ENCODE measurements at regions not wholly inside any gene's neighbourhood (a gene's known extent, or its start where the extent isn't known, plus 50 kb on each side); places are given as distances from the start of the nearest gene placed in this dataset.

- Histone ChIP-seq H3K9me1 (ENCODE audit: control insufficient read depth, extremely low read depth, insufficient read depth, low read length) (no peaks in the 10 kb centered on the region), H2AFZ (ENCODE audit: control insufficient read depth, low read length) (no peak overlapping the region), H3K36me3 (ENCODE audit: control insufficient read depth in 2 of 2, extremely low read depth in 1 of 2, insufficient read depth in 2 of 2, low read length in 2 of 2) (no peaks in the 10 kb centered on the region), H3K9me3 (ENCODE audit: control insufficient read depth, low read depth, low read length) (no peaks in the 10 kb centered on the region), H3K27ac (ENCODE audit: control insufficient read depth, insufficient read depth, low read length) (no peak overlapping the region), H4K20me1 (ENCODE audit: control insufficient read depth, extremely low read depth, insufficient read depth, low read length) (no peaks in the 10 kb centered on the region), H3K4me1 (ENCODE audit: control insufficient read depth, extremely low read depth, insufficient read depth, low read length) (no peaks in the 10 kb centered on the region), H3K27me3 (ENCODE audit: control insufficient read depth, extremely low read depth, insufficient read depth, low read length) (no peaks in the 10 kb centered on the region), H3K79me2 (ENCODE audit: control insufficient read depth, insufficient read depth, low read length) (no peaks in the 10 kb centered on the region), H3K9ac (ENCODE audit: control insufficient read depth, extremely low read depth, insufficient read depth, low read length) (no peak overlapping the region), H3K4me3 (ENCODE audit: control insufficient read depth in 2 of 3, extremely low read depth in 1 of 3, insufficient read depth in 2 of 3, low read depth in 1 of 3, low read length in 3 of 3) (no peak overlapping the region), H3K4me2 (ENCODE audit: control insufficient read depth, extremely low read depth, insufficient read depth, low read depth, low read length) (no peak overlapping the region)
- FAIRE-seq (no peak), DNase-seq (ENCODE audit: low read depth, low spot score) (no peak)
- dilution Hi-C loops (cut with MboI; ENCODE audit: extremely low pct_ligation_motif_present, low sequenced_read_pairs): no loop called here
- TF ChIP-seq EZH2 (IDR thresholded peaks at IDR 0.05; ENCODE audit: low read length) (no peak), CTCF (optimal IDR thresholded peaks at IDR 0.05 in 1 of 3, IDR thresholded peaks at IDR 0.05 in 1 of 3, conservative IDR thresholded peaks at IDR 0.05 in 1 of 3; ENCODE audit: extremely low read depth in 1 of 3, insufficient read depth in 2 of 3, low read length in 3 of 3) (no peak)
Observed at GRCh38 chr10:4120096-4120853, 335.3 kb upstream of the KLF6 start.

- Histone ChIP-seq H3K4me2 (ENCODE audit: control insufficient read depth, extremely low read depth, insufficient read depth, low read depth, low read length) (no peak overlapping the region), H3K4me3 (ENCODE audit: control insufficient read depth in 2 of 3, extremely low read depth in 1 of 3, insufficient read depth in 2 of 3, low read depth in 1 of 3, low read length in 3 of 3) (no peak overlapping the region), H3K27me3 (ENCODE audit: control insufficient read depth, extremely low read depth, insufficient read depth, low read length) (no peaks in the 10 kb centered on the region), H3K36me3 (ENCODE audit: control insufficient read depth in 2 of 2, extremely low read depth in 1 of 2, insufficient read depth in 2 of 2, low read length in 2 of 2) (no peaks in the 10 kb centered on the region), H3K27ac (ENCODE audit: control insufficient read depth, insufficient read depth, low read length) (no peak overlapping the region), H3K79me2 (ENCODE audit: control insufficient read depth, insufficient read depth, low read length) (no peaks in the 10 kb centered on the region), H3K9me1 (ENCODE audit: control insufficient read depth, extremely low read depth, insufficient read depth, low read length) (no peaks in the 10 kb centered on the region), H3K4me1 (ENCODE audit: control insufficient read depth, extremely low read depth, insufficient read depth, low read length) (no peaks in the 10 kb centered on the region), H4K20me1 (ENCODE audit: control insufficient read depth, extremely low read depth, insufficient read depth, low read length) (no peaks in the 10 kb centered on the region), H3K9me3 (ENCODE audit: control insufficient read depth, low read depth, low read length) (no peaks in the 10 kb centered on the region), H3K9ac (ENCODE audit: control insufficient read depth, extremely low read depth, insufficient read depth, low read length) (no peak overlapping the region), H2AFZ (ENCODE audit: control insufficient read depth, low read length) (no peak overlapping the region)
- TF ChIP-seq EZH2 (IDR thresholded peaks at IDR 0.05; ENCODE audit: low read length) (no peak), CTCF (optimal IDR thresholded peaks at IDR 0.05 in 1 of 3, IDR thresholded peaks at IDR 0.05 in 1 of 3, conservative IDR thresholded peaks at IDR 0.05 in 1 of 3; ENCODE audit: extremely low read depth in 1 of 3, insufficient read depth in 2 of 3, low read length in 3 of 3) (no peak)
- no peak for FAIRE-seq
- dilution Hi-C loops (cut with MboI; ENCODE audit: extremely low pct_ligation_motif_present, low sequenced_read_pairs): no loop called here
- DNase-seq (ENCODE audit: low read depth, low spot score): no peak
Observed at GRCh38 chr10:4119107-4119506, 334.1 kb upstream of the KLF6 start.

All from keratinocyte (primary cell).